OCI-LY1 (cell line): ENCODE measurements at regions not wholly inside any gene's neighbourhood (a gene's known extent, or its start where the extent isn't known, plus 50 kb on each side); places are given as distances from the start of the nearest gene placed in this dataset.

Source experiments
- H2AFZ ChIP-seq: fragments of 200-600 bp; sonication (generic), shearing (Covaris generic); 2 replicates; pipeline ENCODE4 v1.6.0; 2014; ENCODE audit warnings: antibody characterized with exemption, mild to moderate bottlenecking, low read length
- H3F3A ChIP-seq: fragments of 200-600 bp; sonication (generic), shearing (Covaris generic); 2 replicates; pipeline ENCODE4 v1.6.0; 2014; ENCODE audit warnings: mild to moderate bottlenecking, antibody characterized with exemption, low read length, moderate library complexity; ENCODE audit not compliant: insufficient read depth
- H3K27ac ChIP-seq: fragments of 200-600 bp; sonication (generic); 2 replicates; pipeline ENCODE4 v1.5.1; 2014; ENCODE audit warnings: low read length, mixed run types, mild to moderate bottlenecking, low read depth; ENCODE audit not compliant: poor library complexity, severe bottlenecking
- H3K27me3 ChIP-seq: fragments of 200-600 bp; sonication (generic); 2 replicates; pipeline ENCODE4 v1.6.0; 2014; ENCODE audit warnings: antibody characterized with exemption, mild to moderate bottlenecking, low read length, moderate library complexity; ENCODE audit not compliant: insufficient read depth
- H3K36me3 ChIP-seq: fragments of 200-600 bp; sonication (generic); 2 replicates; pipeline ENCODE4 v1.6.1; 2014; ENCODE audit warnings: mild to moderate bottlenecking, antibody characterized with exemption, low read length, moderate library complexity, mixed read lengths; ENCODE audit not compliant: insufficient read depth
- H3K4me1 ChIP-seq: fragments of 200-600 bp; sonication (generic); 2 replicates; pipeline ENCODE4 v1.5.1; 2014; ENCODE audit warnings: mild to moderate bottlenecking, low read length, moderate library complexity; ENCODE audit not compliant: insufficient read depth, severe bottlenecking
- H3K4me2 ChIP-seq: fragments of 200-600 bp; sonication (generic), shearing (Covaris generic); 2 replicates; pipeline ENCODE4 v1.6.1; 2014; ENCODE audit warnings: low read length
- H3K4me3 ChIP-seq: fragments of 200-600 bp; sonication (generic); 2 replicates; pipeline ENCODE4 v1.5.1; 2014; ENCODE audit warnings: low read length, low read depth, mild to moderate bottlenecking, mixed read lengths; ENCODE audit not compliant: poor library complexity, severe bottlenecking
- H3K79me2 ChIP-seq: fragments of 200-600 bp; shearing (Covaris generic); 2 replicates; pipeline ENCODE4 v1.6.1; 2016; ENCODE audit warnings: mixed run types, low read length, mixed read lengths; ENCODE audit not compliant: insufficient read depth
- H3K9ac ChIP-seq: fragments of 200-600 bp; sonication (generic), shearing (Covaris generic); 2 replicates; pipeline ENCODE4 v1.6.1; 2014; ENCODE audit warnings: mild to moderate bottlenecking, low read length, mixed read lengths
- H3K9me2 ChIP-seq: fragments of 200-600 bp; sonication (generic), shearing (Covaris generic); 2 replicates; pipeline ENCODE4 v1.6.1; 2014; ENCODE audit warnings: low read depth, mild to moderate bottlenecking, low read length, mixed read lengths
- H3K9me3 ChIP-seq: fragments of 200-600 bp; shearing (Covaris generic); 2 replicates; pipeline ENCODE4 v1.6.1; 2014; ENCODE audit warnings: low read length, mixed read lengths
- H4K20me1 ChIP-seq: fragments of 200-600 bp; sonication (generic), shearing (Covaris generic); 2 replicates; pipeline ENCODE4 v1.6.0; 2016; ENCODE audit warnings: mild to moderate bottlenecking, low read length; ENCODE audit not compliant: insufficient read depth
- CTCF ChIP-seq: fragments of 200-600 bp; sonication (generic), shearing (Covaris generic); IDR thresholded peaks from 2 replicates; pipeline ENCODE4 v1.5.1; 2017; ENCODE audit warnings: mild to moderate bottlenecking, antibody characterized with exemption, low read length, moderate library complexity, mixed read lengths
- EZH2 ChIP-seq: fragments of 200-600 bp; sonication (generic), shearing (Covaris generic); IDR thresholded peaks from 2 replicates; pipeline ENCODE4 v1.8.0; 2017; ENCODE audit warnings: borderline replicate concordance, mixed run types, mild to moderate bottlenecking, antibody characterized with exemption, low read length, moderate library complexity, mixed read lengths

- no peak overlapping the region for H3K4me3 ChIP-seq
- H3K79me2 ChIP-seq, result no peaks in the 10 kb centered on the region
- H3K9me3 ChIP-seq, result no peaks in the 10 kb centered on the region
- H3K9me2 ChIP-seq, result no peaks in the 10 kb centered on the region
- no peak overlapping the region for H3K9ac ChIP-seq
- H3K4me2 ChIP-seq, result no peak overlapping the region
- TF ChIP-seq EZH2, result no peak
- TF ChIP-seq CTCF, result no peak
- no peaks in the 10 kb centered on the region for H4K20me1 ChIP-seq
- no peaks in the 10 kb centered on the region for H3F3A ChIP-seq
- H3K27ac ChIP-seq, result no peak overlapping the region
- no peaks in the 10 kb centered on the region for H3K27me3 ChIP-seq
- H2AFZ ChIP-seq, result no peak overlapping the region
- no peaks in the 10 kb centered on the region for H3K36me3 ChIP-seq
- no peaks in the 10 kb centered on the region for H3K4me1 ChIP-seq
Measured at GRCh38 chrX:137387646-137388045, 178.3 kb upstream of the ZIC3 start.

- Histone ChIP-seq H3K9me3 (no peaks in the 10 kb centered on the region), H3K4me1 (no peaks in the 10 kb centered on the region), H3F3A (no peaks in the 10 kb centered on the region), H3K4me3 (no peak overlapping the region), H3K9me2 (no peaks in the 10 kb centered on the region), H3K27me3 (no peaks in the 10 kb centered on the region), H3K36me3 (no peaks in the 10 kb centered on the region), H3K27ac (no peak overlapping the region), H3K4me2 (no peak overlapping the region), H3K79me2 (no peaks in the 10 kb centered on the region), H2AFZ (no peak overlapping the region), H4K20me1 (no peaks in the 10 kb centered on the region), H3K9ac (no peak overlapping the region)
- no peak for TF ChIP-seq EZH2
- TF ChIP-seq CTCF, result no peak
Measured at GRCh38 chrX:137366018-137366633, 199.8 kb upstream of the ZIC3 start.

GRCh38 chrX:137363559-137363958, 202.4 kb upstream of the ZIC3 start:
- Histone ChIP-seq H3K9me2 (no peaks in the 10 kb centered on the region), H3K27me3 (no peaks in the 10 kb centered on the region), H3K9me3 (no peaks in the 10 kb centered on the region), H2AFZ (no peak overlapping the region), H3K27ac (no peak overlapping the region), H3K4me2 (no peak overlapping the region), H3K9ac (no peak overlapping the region), H3K4me3 (no peak overlapping the region), H3K36me3 (no peaks in the 10 kb centered on the region), H3K79me2 (no peaks in the 10 kb centered on the region), H4K20me1 (no peaks in the 10 kb centered on the region), H3F3A (no peaks in the 10 kb centered on the region), H3K4me1 (no peaks in the 10 kb centered on the region)
- TF ChIP-seq CTCF (no peak), EZH2 (no peak)
